CD4-positive, alpha-beta memory T cell (primary cell): ENCODE measurements at regions not wholly inside any gene's neighbourhood (a gene's known extent, or its start where the extent isn't known, plus 50 kb on each side); places are given as distances from the start of the nearest gene placed in this dataset.

ENCODE experiments used
- CTCF ChIA-PET: fragments of 350-600 bp; sonication (Branson Sonifier 250); formaldehyde crosslinking; loops from one replicate; lab custom pipeline; 2021; ENCODE audit warnings: inconsistent platforms; ENCODE audit not compliant: partially characterized antibody; lab: Charles Lee
- POLR2A ChIA-PET: fragments of 350-600 bp; sonication (Branson Sonifier 250); formaldehyde crosslinking; loops from one replicate; lab custom pipeline; 2021; ENCODE audit not compliant: partially characterized antibody; lab: Charles Lee
- DNase-seq, 5 donors: peaks; one replicate each; pipeline versions ENCODE4 v3.0.0 to v3.0.0-alpha.2; 2020 to 2022; ENCODE audit warnings: mixed read lengths in 1 of 5
- H3K27ac ChIP-seq: one replicate; pipeline ENCODE4 v1.7.0; 2013; ENCODE audit warnings: low read depth, low read length
- H3K27me3 ChIP-seq: 2 replicates; pipeline ENCODE4 v1.7.0; 2013; ENCODE audit warnings: mild to moderate bottlenecking, low read length, moderate library complexity; ENCODE audit not compliant: insufficient read depth
- H3K36me3 ChIP-seq: 2 replicates; pipeline ENCODE4 v1.7.0; 2013; ENCODE audit warnings: mild to moderate bottlenecking, low read length, moderate library complexity; ENCODE audit not compliant: insufficient read depth
- H3K4me1 ChIP-seq: 2 replicates; pipeline ENCODE4 v1.7.0; 2013; ENCODE audit warnings: mild to moderate bottlenecking, low read length, moderate library complexity; ENCODE audit not compliant: insufficient read depth
- H3K4me3 ChIP-seq, 2 donors: one replicate each; pipeline ENCODE4 v1.7.0; 2013; ENCODE audit warnings: low read length in 2 of 2, mild to moderate bottlenecking in 1 of 2
- H3K9me3 ChIP-seq, 2 donors: one replicate each; pipeline ENCODE4 v1.7.0; 2013; ENCODE audit warnings: low read length in 2 of 2, control low read depth in 1 of 2; ENCODE audit not compliant: control insufficient read depth in 1 of 2
- H3K27ac Mint-ChIP-seq, 7 donors: one replicate each; pipeline ENCODE4 v1.8.0; 2020 to 2021; ENCODE audit warnings: mixed read lengths in 7 of 7, mild to moderate bottlenecking in 6 of 7, inconsistent platforms in 3 of 7, moderate library complexity in 3 of 7
- H3K27me3 Mint-ChIP-seq, 2 donors: one replicate each; pipeline ENCODE4 v1.8.0; 2020 to 2021; ENCODE audit warnings: mixed read lengths in 2 of 2
- H3K36me3 Mint-ChIP-seq, 2 donors: one replicate each; pipeline ENCODE4 v1.8.0; 2020 to 2021; ENCODE audit warnings: mixed read lengths in 2 of 2, inconsistent platforms in 1 of 2, mild to moderate bottlenecking in 1 of 2
- H3K4me1 Mint-ChIP-seq, 4 donors: one replicate each; pipeline ENCODE4 v1.8.0; 2020 to 2021; ENCODE audit warnings: mixed read lengths in 4 of 4, mild to moderate bottlenecking in 1 of 4
- H3K4me3 Mint-ChIP-seq, 8 donors: one replicate each; pipeline ENCODE4 v1.8.0; 2020 to 2021; ENCODE audit warnings: mixed read lengths in 8 of 8, mild to moderate bottlenecking in 7 of 8, moderate library complexity in 6 of 8, inconsistent platforms in 3 of 8
- H3K9me3 Mint-ChIP-seq, 8 donors: one replicate each; pipeline ENCODE4 v1.8.0; 2020 to 2021; ENCODE audit warnings: mixed read lengths in 8 of 8, mild to moderate bottlenecking in 5 of 8, inconsistent platforms in 3 of 8, moderate library complexity in 1 of 8
- intact Hi-C: fragments of 100-400 bp; cut with micrococcal nuclease; formaldehyde crosslinking; loops from one replicate; pipeline ENCODE4 v1.15.1; 2023

GRCh38 chr15:36175741-36176291 lies 403.6 kb upstream of the CDIN1 start:
- Histone ChIP-seq H3K4me3 (no peak overlapping the region), H3K36me3 (no peaks in the 10 kb centered on the region), H3K27ac (no peak overlapping the region), H3K27me3 (no peaks in the 10 kb centered on the region), H3K9me3 (no peaks in the 10 kb centered on the region), H3K4me1 (no peaks in the 10 kb centered on the region)
- H3K4me3 Mint-ChIP-seq: no peak overlapping the region
- no peak overlapping the region for H3K27ac Mint-ChIP-seq
- peaks cover 0 to 3% (median 0%) of the 10 kb centered on the region in 8 donors for H3K9me3 Mint-ChIP-seq
- no peaks in the 10 kb centered on the region for H3K36me3 Mint-ChIP-seq
- intact Hi-C loops: no loop called here
- no peak for DNase-seq
- no peaks in the 10 kb centered on the region for H3K27me3 Mint-ChIP-seq
- ChIA-PET POLR2A (no interaction called here), CTCF (no interaction called here)
- H3K4me1 Mint-ChIP-seq: no peaks in the 10 kb centered on the region

DNA sequence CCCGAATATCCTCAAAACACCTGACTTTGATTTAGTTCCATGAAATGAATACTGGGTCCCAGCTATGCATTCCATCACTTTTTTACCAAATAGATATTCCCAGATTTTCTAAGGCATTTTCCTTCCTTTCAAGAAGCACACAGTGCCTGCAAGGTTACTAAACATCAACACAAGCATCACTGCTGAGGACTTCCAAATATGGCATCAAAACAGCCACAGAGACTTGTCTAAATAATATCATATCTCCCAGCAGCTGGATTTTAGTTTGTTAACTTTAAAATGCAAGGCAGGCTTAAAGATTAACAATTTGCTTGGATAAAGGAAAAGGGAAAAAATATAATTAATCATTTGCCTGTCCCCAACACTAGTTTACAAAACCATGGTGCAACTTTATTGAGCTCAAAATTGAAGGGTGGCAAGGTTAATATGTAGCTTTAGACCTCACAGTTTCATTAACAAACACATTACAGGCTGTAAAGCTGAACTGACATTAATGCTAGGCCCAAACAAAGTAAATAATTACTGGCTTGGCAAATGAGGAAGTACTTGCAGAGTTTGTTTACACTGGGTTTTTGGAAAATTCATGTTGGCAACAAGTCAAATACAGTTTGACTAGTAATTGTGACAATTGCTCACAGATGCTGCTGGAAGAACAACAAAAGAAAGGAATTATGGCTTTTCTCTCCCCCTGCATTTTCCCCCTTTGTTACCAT lies 401.7 kb upstream of the CDIN1 start:
- POLR2A ChIA-PET: no interaction called here
- Mint-ChIP-seq H3K36me3 (no peaks in the 10 kb centered on the region), H3K9me3 (peaks cover 0 to 3% (median 2%) of the 10 kb centered on the region in 8 donors), H3K27ac (no peak overlapping the region), H3K27me3 (no peaks in the 10 kb centered on the region), H3K4me3 (no peak overlapping the region), H3K4me1 (no peaks in the 10 kb centered on the region)
- no peaks in the 10 kb centered on the region for H3K4me1 ChIP-seq
- DNase-seq: no peak
- H3K36me3 ChIP-seq: no peaks in the 10 kb centered on the region
- no peaks in the 10 kb centered on the region for H3K9me3 ChIP-seq
- H3K27me3 ChIP-seq: no peaks in the 10 kb centered on the region
- H3K4me3 ChIP-seq: no peak overlapping the region
- CTCF ChIA-PET: no interaction called here
- H3K27ac ChIP-seq: no peak overlapping the region
- intact Hi-C loops: no loop called here

DNA sequence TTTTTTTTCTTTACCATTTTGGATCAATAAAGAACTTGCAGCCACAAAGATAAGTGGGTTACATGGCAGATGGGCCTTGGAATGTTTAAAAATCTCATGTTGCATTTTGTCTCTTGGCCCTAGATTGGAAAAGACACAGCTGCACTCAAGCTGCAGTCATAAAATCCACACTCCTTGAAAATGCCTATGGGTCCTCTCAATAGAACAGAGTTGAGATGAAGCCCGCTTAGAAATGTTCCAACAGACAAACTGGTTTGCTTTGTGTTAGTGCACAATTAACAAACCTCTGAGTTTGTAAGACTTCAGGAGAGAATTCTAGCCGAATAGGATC lies 401.2 kb upstream of the CDIN1 start:
- intact Hi-C loops: no loop called here
- H3K36me3 Mint-ChIP-seq: no peaks in the 10 kb centered on the region

GRCh38 chr15:36183201-36183600 lies 396.2 kb upstream of the CDIN1 start:
- no peaks in the 10 kb centered on the region for H3K36me3 Mint-ChIP-seq
- H3K4me3 ChIP-seq: no peak overlapping the region
- POLR2A ChIA-PET: no interaction called here

More for the DNA sequence above, 401.2 kb upstream of the CDIN1 start:
- H3K4me3 ChIP-seq: no peak overlapping the region
- no peaks in the 10 kb centered on the region for H3K4me1 ChIP-seq
- DNase-seq: no peak
- H3K36me3 ChIP-seq: no peaks in the 10 kb centered on the region
- no peaks in the 10 kb centered on the region for H3K27me3 Mint-ChIP-seq
- H3K4me3 Mint-ChIP-seq: no peak overlapping the region
- H3K9me3 ChIP-seq: no peaks in the 10 kb centered on the region
- H3K27ac Mint-ChIP-seq: no peak overlapping the region
- CTCF ChIA-PET: no interaction called here
- no peak overlapping the region for H3K27ac ChIP-seq
- POLR2A ChIA-PET: no interaction called here
- peaks cover 0 to 5% (median 3%) of the 10 kb centered on the region in 8 donors for H3K9me3 Mint-ChIP-seq
- no peaks in the 10 kb centered on the region for H3K4me1 Mint-ChIP-seq
- H3K27me3 ChIP-seq: no peaks in the 10 kb centered on the region

GRCh38 chr15:36185438-36185837 lies 394.0 kb upstream of the CDIN1 start:
- no peaks in the 10 kb centered on the region for H3K27me3 Mint-ChIP-seq
- no peaks in the 10 kb centered on the region for H3K4me1 ChIP-seq
- H3K36me3 Mint-ChIP-seq: no peaks in the 10 kb centered on the region
- H3K27ac Mint-ChIP-seq: no peak overlapping the region
- POLR2A ChIA-PET: no interaction called here
- no peak for DNase-seq
- H3K27ac ChIP-seq: no peak overlapping the region
- H3K4me3 Mint-ChIP-seq: no peak overlapping the region
- no peaks in the 10 kb centered on the region for H3K4me1 Mint-ChIP-seq
- H3K4me3 ChIP-seq: no peak overlapping the region
- peaks cover 0 to 8% (median 3%) of the 10 kb centered on the region in 8 donors for H3K9me3 Mint-ChIP-seq
- H3K36me3 ChIP-seq: no peaks in the 10 kb centered on the region
- no peaks in the 10 kb centered on the region for H3K27me3 ChIP-seq
- CTCF ChIA-PET: no interaction called here
- H3K9me3 ChIP-seq: no peaks in the 10 kb centered on the region
- intact Hi-C loops: no loop called here

More at GRCh38 chr15:36183201-36183600, 396.2 kb upstream of the CDIN1 start:
- Mint-ChIP-seq H3K4me1 (no peaks in the 10 kb centered on the region), H3K9me3 (peaks cover 0 to 8% (median 3%) of the 10 kb centered on the region in 8 donors), H3K4me3 (no peak overlapping the region), H3K27me3 (no peaks in the 10 kb centered on the region), H3K27ac (no peak overlapping the region)
- Histone ChIP-seq H3K9me3 (no peaks in the 10 kb centered on the region), H3K27ac (no peak overlapping the region), H3K27me3 (no peaks in the 10 kb centered on the region), H3K4me1 (no peaks in the 10 kb centered on the region), H3K36me3 (no peaks in the 10 kb centered on the region)
- no peak for DNase-seq
- intact Hi-C loops: no loop called here
- CTCF ChIA-PET: no interaction called here

GRCh38 chr15:36185845-36186244 lies 393.6 kb upstream of the CDIN1 start:
- Histone ChIP-seq H3K27ac (no peak overlapping the region), H3K4me3 (no peak overlapping the region), H3K27me3 (no peaks in the 10 kb centered on the region), H3K9me3 (no peaks in the 10 kb centered on the region), H3K4me1 (no peaks in the 10 kb centered on the region), H3K36me3 (no peaks in the 10 kb centered on the region)
- POLR2A ChIA-PET: no interaction called here
- Mint-ChIP-seq H3K9me3 (peaks cover 0 to 8% (median 3%) of the 10 kb centered on the region in 8 donors), H3K36me3 (no peaks in the 10 kb centered on the region), H3K27ac (no peak overlapping the region), H3K4me1 (no peaks in the 10 kb centered on the region), H3K4me3 (no peak overlapping the region), H3K27me3 (no peaks in the 10 kb centered on the region)
- CTCF ChIA-PET: no interaction called here
- intact Hi-C loops: no loop called here
- DNase-seq: no peak

- Histone ChIP-seq H3K4me3 (no peak overlapping the region), H3K27ac (no peak overlapping the region), H3K4me1 (no peaks in the 10 kb centered on the region), H3K36me3 (no peaks in the 10 kb centered on the region), H3K9me3 (no peaks in the 10 kb centered on the region), H3K27me3 (no peaks in the 10 kb centered on the region)
- POLR2A ChIA-PET: no interaction called here
- Mint-ChIP-seq H3K4me3 (no peak overlapping the region), H3K27me3 (no peaks in the 10 kb centered on the region), H3K4me1 (no peaks in the 10 kb centered on the region), H3K36me3 (no peaks in the 10 kb centered on the region), H3K27ac (no peak overlapping the region), H3K9me3 (peaks cover 0 to 8% (median 3%) of the 10 kb centered on the region in 8 donors)
- intact Hi-C loops: no loop called here
- DNase-seq: no peak
- CTCF ChIA-PET: no interaction called here
These were observed 393.1 kb upstream of the CDIN1 start for GRCh38 chr15:36186376-36186775.
